Fibroblast of the aortic adventitia (primary cell): ENCODE measurements at regions not wholly inside any gene's neighbourhood (a gene's known extent, or its start where the extent isn't known, plus 50 kb on each side); places are given as distances from the start of the nearest gene placed in this dataset.
"Not testable (repeated sequence)": the region's sequence is repeated elsewhere in the genome, so short reads cannot be mapped to it uniquely, and the experiment has no call there.

Experiments used
- DNase-seq: peaks from one replicate; pipeline ENCODE4 v3.0.0-alpha.2; 2010; ENCODE audit warnings: low read depth
- H3K4me3 ChIP-seq: 2 replicates; pipeline ENCODE4 v1.5.1; 2011; ENCODE audit warnings: low read depth, mild to moderate bottlenecking, control low read depth, low read length, moderate library complexity
- CTCF ChIP-seq: IDR thresholded peaks from 2 replicates; pipeline ENCODE4 v1.5.1; 2011; ENCODE audit warnings: mild to moderate bottlenecking, low read length, control low read depth, inconsistent platforms; ENCODE audit not compliant: insufficient read depth

GRCh38 chr1:118484893-118485292 lies 299.9 kb upstream of the SPAG17 start:
- no peak for DNase-seq
- no peak for TF ChIP-seq CTCF
- H3K4me3 ChIP-seq: no peak overlapping the region

- no peak for DNase-seq
These were observed 298.4 kb upstream of the SPAG17 start for GRCh38 chr1:118483245-118484006.

GRCh38 chr1:118481126-118481525 lies 296.1 kb upstream of the SPAG17 start:
- no peak for TF ChIP-seq CTCF
- no peak for DNase-seq
- H3K4me3 ChIP-seq: no peak overlapping the region

More at GRCh38 chr1:118483245-118484006, 298.4 kb upstream of the SPAG17 start:
- TF ChIP-seq CTCF: no peak
- H3K4me3 ChIP-seq: no peak overlapping the region

- no peak for TF ChIP-seq CTCF
- no peak overlapping the region for H3K4me3 ChIP-seq
- DNase-seq: no peak
These were observed 294.3 kb upstream of the SPAG17 start for GRCh38 chr1:118479351-118479750.

- no peak overlapping the region for H3K4me3 ChIP-seq
- DNase-seq: no peak
- TF ChIP-seq CTCF: no peak
These were observed 288.8 kb upstream of the SPAG17 start for GRCh38 chr1:118473825-118474224.

- H3K4me3 ChIP-seq, DNase-seq: not testable (repeated sequence)
These were observed 279.4 kb upstream of the SPAG17 start for GRCh38 chr1:118464460-118464859.

- H3K4me3 ChIP-seq: no peak overlapping the region
- peak; percentile 4 for TF ChIP-seq CTCF
- no peak for DNase-seq
These were observed 276.1 kb upstream of the SPAG17 start for GRCh38 chr1:118461154-118461553.
